ENCODE measurements at regions not wholly inside any gene's neighbourhood (a gene's known extent, or its start where the extent isn't known, plus 50 kb on each side); places are given as distances from the start of the nearest gene placed in this dataset.

- no peak for DNase-seq (ENCODE audit: low read depth)
Measured at GRCh38 chr7:142407939-142408570, 150.2 kb upstream of the PRSS58 start.

- no peak for DNase-seq (ENCODE audit: low read depth)
Measured at GRCh38 chr7:142405122-142405765, 147.4 kb upstream of the PRSS58 start.

GRCh38 chr7:142401951-142402350 lies 144.1 kb upstream of the PRSS58 start:
- no peak for DNase-seq (ENCODE audit: low read depth)

GRCh38 chr7:142400042-142400533 lies 142.2 kb upstream of the PRSS58 start:
- no peak for DNase-seq (ENCODE audit: low read depth)

GRCh38 chr7:142391191-142391992 lies 133.5 kb upstream of the PRSS58 start:
- DNase-seq (ENCODE audit: low read depth): no peak

- no peak for DNase-seq (ENCODE audit: low read depth)
Measured at GRCh38 chr7:142389544-142389943, 131.7 kb upstream of the PRSS58 start.

GRCh38 chr7:142385491-142386340 lies 127.9 kb upstream of the PRSS58 start:
- no peak for DNase-seq (ENCODE audit: low read depth)

- DNase-seq (ENCODE audit: low read depth): no peak
Measured at GRCh38 chr7:142384493-142384922, 126.7 kb upstream of the PRSS58 start.

GRCh38 chr7:142383841-142384492 lies 126.1 kb upstream of the PRSS58 start:
- DNase-seq (ENCODE audit: low read depth): no peak

GRCh38 chr7:142381727-142382390 lies 124.0 kb upstream of the PRSS58 start:
- DNase-seq (ENCODE audit: low read depth): no peak

- DNase-seq (ENCODE audit: low read depth): no peak
Measured at GRCh38 chr7:142380069-142380468, 122.2 kb upstream of the PRSS58 start.

- no peak for DNase-seq (ENCODE audit: low read depth)
Measured at GRCh38 chr7:142379201-142379885, 121.5 kb upstream of the PRSS58 start.

- no peak for DNase-seq (ENCODE audit: low read depth)
Measured at GRCh38 chr7:142377567-142377966, 119.7 kb upstream of the PRSS58 start.

GRCh38 chr7:142376356-142376997 lies 118.6 kb upstream of the PRSS58 start:
- no peak for DNase-seq (ENCODE audit: low read depth)

- no peak for DNase-seq (ENCODE audit: low read depth)
Measured at GRCh38 chr7:142375710-142376313, 118.0 kb upstream of the PRSS58 start.

GRCh38 chr7:142372727-142373126 lies 114.9 kb upstream of the PRSS58 start:
- DNase-seq (ENCODE audit: low read depth): no peak

- DNase-seq (ENCODE audit: low read depth): no peak
Measured at GRCh38 chr7:142371586-142372377, 113.9 kb upstream of the PRSS58 start.

GRCh38 chr7:142365410-142365842 lies 107.6 kb upstream of the PRSS58 start:
- DNase-seq (ENCODE audit: low read depth): no peak
